IMR-90 (cell line): ENCODE measurements at regions not wholly inside any gene's neighbourhood (a gene's known extent, or its start where the extent isn't known, plus 50 kb on each side); places are given as distances from the start of the nearest gene placed in this dataset.

ENCODE experiments used
- ATAC-seq: fragments of 200-7000 bp; cut with Tn5 transposase; 2 replicates; pipeline ENCODE4 v1.9.1; 2020; ENCODE audit warnings: low read depth, mild to moderate bottlenecking, moderate library complexity
- BruUV-seq: library from RNA; stranded (reverse); fragments of 400-500 nt; replicated peaks from 2 replicates; lab custom pipeline; 2021; lab: Mats Ljungman, UMichigan
- CTCF ChIA-PET: fragments of 300-600 bp; formaldehyde crosslinking; extraction: SDS; loops from one replicate; lab custom pipeline; 2021; ENCODE audit warnings: antibody characterized with exemption; lab: Yijun Ruan, JAX
- POLR2A ChIA-PET: fragments of 300-600 bp; sonication (Branson Sonifier 250); formaldehyde crosslinking; loops from one replicate; lab custom pipeline; 2022; ENCODE audit warnings: antibody characterized with exemption; ENCODE audit not compliant: unreplicated experiment; lab: Charles Lee
- DNase-seq: peaks from one replicate; pipeline ENCODE4 v3.0.0; 2013
- H2AFZ ChIP-seq: replicated peaks from 2 replicates; pipeline ENCODE3; 2013; ENCODE audit warnings: low read length, mild to moderate bottlenecking; ENCODE audit not compliant: poor library complexity
- H2AK5ac ChIP-seq: 2 replicates; pipeline ENCODE4 v1.6.1; 2013; ENCODE audit warnings: low read depth, low read length, inconsistent platforms
- H2AK9ac ChIP-seq: replicated peaks from 2 replicates; pipeline ENCODE3; 2013; ENCODE audit warnings: mild to moderate bottlenecking, low read depth, low read length, moderate library complexity; ENCODE audit not compliant: poor library complexity
- H2BK120ac ChIP-seq: 2 replicates; pipeline ENCODE4 v1.6.1; 2013; ENCODE audit warnings: low read depth, low read length, inconsistent platforms
- H2BK15ac ChIP-seq: 3 replicates; pipeline ENCODE4 v1.6.1; 2013; ENCODE audit warnings: low read depth, low read length, inconsistent platforms
- H2BK20ac ChIP-seq: 2 replicates; pipeline ENCODE4 v1.6.1; 2013; ENCODE audit warnings: low read depth, mild to moderate bottlenecking, inconsistent platforms, low read length, moderate library complexity
- H2BK5ac ChIP-seq: 2 replicates; pipeline ENCODE4 v1.6.1; 2013; ENCODE audit warnings: mild to moderate bottlenecking, low read depth, low read length, inconsistent platforms; ENCODE audit not compliant: poor library complexity, severe bottlenecking
- H3K14ac ChIP-seq: replicated peaks from 2 replicates; pipeline ENCODE4 v1.6.1; 2013; ENCODE audit warnings: low read depth, low read length, inconsistent platforms
- H3K18ac ChIP-seq: 2 replicates; pipeline ENCODE4 v1.6.1; 2013; ENCODE audit warnings: low read depth, low read length, control low read depth
- H3K23ac ChIP-seq: 2 replicates; pipeline ENCODE4 v1.6.1; 2013; ENCODE audit warnings: low read depth, low read length, inconsistent platforms
- H3K27ac ChIP-seq: 2 replicates; pipeline ENCODE4 v1.5.1; 2013; ENCODE audit warnings: mild to moderate bottlenecking, control low read depth, low read length; ENCODE audit not compliant: insufficient read depth
- H3K27me3 ChIP-seq: 2 replicates; pipeline ENCODE4 v1.6.1; 2013; ENCODE audit warnings: low read length; ENCODE audit not compliant: control insufficient read depth, insufficient read depth
- H3K36me3 ChIP-seq: 2 replicates; pipeline ENCODE4 v1.6.1; 2013; ENCODE audit warnings: low read length, mixed read lengths; ENCODE audit not compliant: control insufficient read depth, insufficient read depth
- H3K4ac ChIP-seq: 2 replicates; pipeline ENCODE4 v1.6.1; 2013; ENCODE audit warnings: low read depth, low read length, inconsistent platforms
- H3K4me1 ChIP-seq: 2 replicates; pipeline ENCODE4 v1.6.1; 2013; ENCODE audit warnings: low read length, mixed read lengths; ENCODE audit not compliant: control insufficient read depth, insufficient read depth
- H3K4me2 ChIP-seq: 2 replicates; pipeline ENCODE4 v1.6.1; 2013; ENCODE audit warnings: low read depth, mild to moderate bottlenecking, control low read depth, low read length, moderate library complexity
- H3K4me3 ChIP-seq: 2 replicates; pipeline ENCODE4 v1.5.1; 2013; ENCODE audit warnings: low read depth, mild to moderate bottlenecking, control low read depth, low read length, moderate library complexity; ENCODE audit not compliant: insufficient read depth
- H3K56ac ChIP-seq: 2 replicates; pipeline ENCODE4 v1.6.1; 2013; ENCODE audit warnings: low read length, inconsistent platforms; ENCODE audit not compliant: insufficient read depth; ENCODE audit errors: extremely low read depth
- H3K79me1 ChIP-seq, 2 experiments: 2 replicates each; pipeline ENCODE4 v1.6.1; 2013; ENCODE audit warnings: low read length in 2 of 2, inconsistent platforms in 1 of 2, low read depth in 1 of 2
- H3K9ac ChIP-seq: 2 replicates; pipeline ENCODE4 v1.6.1; 2013; ENCODE audit warnings: low read depth, low read length, control low read depth
- H3K9me1 ChIP-seq: 2 replicates; pipeline ENCODE4 v1.6.1; 2013; ENCODE audit warnings: low read length, inconsistent platforms; ENCODE audit not compliant: insufficient read depth
- H3K9me3 ChIP-seq: 2 replicates; pipeline ENCODE4 v1.6.1; 2013; ENCODE audit warnings: low read length; ENCODE audit not compliant: control insufficient read depth, insufficient read depth
- H4K20me1 ChIP-seq: 2 replicates; pipeline ENCODE4 v1.6.1; 2013; ENCODE audit warnings: low read length, inconsistent platforms; ENCODE audit not compliant: insufficient read depth
- H4K5ac ChIP-seq: 2 replicates; pipeline ENCODE4 v1.6.1; 2013; ENCODE audit warnings: mild to moderate bottlenecking, low read depth, low read length, control low read depth
- H4K8ac ChIP-seq, 2 experiments: 2 replicates each; pipeline ENCODE4 v1.6.1; 2013; ENCODE audit warnings: low read depth in 2 of 2, low read length in 2 of 2, control low read depth in 1 of 2, inconsistent platforms in 1 of 2
- H4K91ac ChIP-seq: 2 replicates; pipeline ENCODE4 v1.6.1; 2013; ENCODE audit warnings: low read depth, low read length, inconsistent platforms; ENCODE audit not compliant: insufficient read depth
- CEBPB ChIP-seq: IDR thresholded peaks from 2 replicates; pipeline ENCODE4 v1.6.1; 2012; ENCODE audit warnings: low read depth, low read length, improper control_type of control experiment
- CHD1 ChIP-seq: IDR thresholded peaks from 2 replicates; pipeline ENCODE4 v1.6.1; 2012; ENCODE audit warnings: low read depth, low read length, improper control_type of control experiment
- CTCF ChIP-seq: conservative IDR thresholded peaks from 2 replicates; pipeline ENCODE4 v1.5.1; 2012; ENCODE audit warnings: mild to moderate bottlenecking, low read depth, low read length, improper control_type of control experiment
- FOS ChIP-seq: fragments of 150-350 bp; IDR thresholded peaks from 2 replicates; pipeline ENCODE4 v1.6.1; 2016; ENCODE audit warnings: low read depth, low read length
- MXI1 ChIP-seq: IDR thresholded peaks from 2 replicates; pipeline ENCODE4 v1.6.1; 2012; ENCODE audit warnings: low read depth, mild to moderate bottlenecking, low read length, moderate library complexity, borderline replicate concordance
- POLR2A ChIP-seq: IDR thresholded peaks from 2 replicates; pipeline ENCODE4 v1.6.1; 2012; ENCODE audit warnings: mild to moderate bottlenecking, low read depth, low read length
- RAD21 ChIP-seq: IDR thresholded peaks from 2 replicates; pipeline ENCODE4 v1.6.1; 2012; ENCODE audit warnings: low read length, improper control_type of control experiment
- RFX5 ChIP-seq: IDR thresholded peaks from 2 replicates; pipeline ENCODE4 v1.8.0; 2012; ENCODE audit warnings: low read depth, mild to moderate bottlenecking, low read length, moderate library complexity
- WGBS, 2 experiments: methylation state at CpG; one replicate each; pipeline versions ENCODE4 v1.1.5 to v1.1.7; 2013; ENCODE audit warnings: missing lambda C conversion rate in 2 of 2; ENCODE audit not compliant: insufficient read length in 1 of 2; ENCODE audit errors: extremely low coverage in 2 of 2; 5-methylcytosine and 5-hydroxymethylcytosine counted together
- dilution Hi-C: fragments of 300-500 bp; cut with HindIII; formaldehyde crosslinking; loops from one replicate; pipeline ENCODE4 v1.14.3; 2018; ENCODE audit warnings: low sequenced_read_pairs; ENCODE audit not compliant: unreplicated experiment
- in situ Hi-C: fragments of 300-500 bp; cut with MboI; formaldehyde crosslinking; loops from 3 replicates; pipeline ENCODE4 v1.14.3; 2019; ENCODE audit warnings: low sequenced_read_pairs, inconsistent platforms, mixed read lengths
- intact Hi-C: fragments of 100-400 bp; cut with micrococcal nuclease; formaldehyde crosslinking; loops from 2 replicates; pipeline ENCODE4 v1.10.0; 2022
- TF ChIP-seq, protein P1 (sequence below): fragments of 150-350 bp; IDR thresholded peaks from 2 replicates; pipeline ENCODE4 v1.6.1; 2016; ENCODE audit warnings: low read depth, mild to moderate bottlenecking, low read length, moderate library complexity, borderline replicate concordance
- TF ChIP-seq, protein P2 (sequence below): fragments of 150-350 bp; IDR thresholded peaks from 2 replicates; pipeline ENCODE4 v1.6.1; 2017; ENCODE audit warnings: mild to moderate bottlenecking, antibody characterized with exemption, low read length, low read depth

- no peak for ATAC-seq
- dilution Hi-C loops, result no loop called here
Observed at GRCh38 chr2:200173691-200174090, 132.8 kb upstream of the SPATS2L start.

More at GRCh38 chr2:200173691-200174090, 132.8 kb upstream of the SPATS2L start:
- Histone ChIP-seq H3K79me1 (no peaks in the 10 kb centered on the region), H2BK120ac (no peak overlapping the region), H3K9me1 (no peaks in the 10 kb centered on the region), H2AFZ (no peak overlapping the region), H3K4me2 (no peak overlapping the region), H2BK15ac (no peak overlapping the region), H3K18ac (no peak overlapping the region), H3K4me1 (peaks cover 2% of the 10 kb centered on the region; the same call in 1 of the 2 replicates), H2BK5ac (no peak overlapping the region), H2BK20ac (no peak overlapping the region), H3K27me3 (no peaks in the 10 kb centered on the region), H3K4me3 (no peak overlapping the region), H3K36me3 (no peaks in the 10 kb centered on the region), H3K4ac (no peak overlapping the region), H3K9ac (no peak overlapping the region), H2AK5ac (no peak overlapping the region), H4K20me1 (no peaks in the 10 kb centered on the region), H3K23ac (no peak overlapping the region), H3K27ac (no peak overlapping the region), H4K5ac (no peak overlapping the region), H3K9me3 (no peaks in the 10 kb centered on the region), H3K14ac (no peak overlapping the region), H3K56ac (no peak overlapping the region), H2AK9ac (no peak overlapping the region), H4K91ac (no peak overlapping the region), H4K8ac (no peak overlapping the region)
- ChIA-PET POLR2A (no interaction called here), CTCF (no interaction called here)
- DNase-seq, result no peak
- TF ChIP-seq CHD1, result no peak
- TF ChIP-seq MXI1, result no peak
- TF ChIP-seq RAD21, result no peak
- TF ChIP-seq RFX5, result no peak
- TF ChIP-seq, protein P1, sequence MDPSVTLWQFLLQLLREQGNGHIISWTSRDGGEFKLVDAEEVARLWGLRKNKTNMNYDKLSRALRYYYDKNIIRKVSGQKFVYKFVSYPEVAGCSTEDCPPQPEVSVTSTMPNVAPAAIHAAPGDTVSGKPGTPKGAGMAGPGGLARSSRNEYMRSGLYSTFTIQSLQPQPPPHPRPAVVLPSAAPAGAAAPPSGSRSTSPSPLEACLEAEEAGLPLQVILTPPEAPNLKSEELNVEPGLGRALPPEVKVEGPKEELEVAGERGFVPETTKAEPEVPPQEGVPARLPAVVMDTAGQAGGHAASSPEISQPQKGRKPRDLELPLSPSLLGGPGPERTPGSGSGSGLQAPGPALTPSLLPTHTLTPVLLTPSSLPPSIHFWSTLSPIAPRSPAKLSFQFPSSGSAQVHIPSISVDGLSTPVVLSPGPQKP, result no peak
- TF ChIP-seq, protein P2, sequence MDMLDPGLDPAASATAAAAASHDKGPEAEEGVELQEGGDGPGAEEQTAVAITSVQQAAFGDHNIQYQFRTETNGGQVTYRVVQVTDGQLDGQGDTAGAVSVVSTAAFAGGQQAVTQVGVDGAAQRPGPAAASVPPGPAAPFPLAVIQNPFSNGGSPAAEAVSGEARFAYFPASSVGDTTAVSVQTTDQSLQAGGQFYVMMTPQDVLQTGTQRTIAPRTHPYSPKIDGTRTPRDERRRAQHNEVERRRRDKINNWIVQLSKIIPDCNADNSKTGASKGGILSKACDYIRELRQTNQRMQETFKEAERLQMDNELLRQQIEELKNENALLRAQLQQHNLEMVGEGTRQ, result no peak
- no peak for TF ChIP-seq POLR2A
- TF ChIP-seq FOS, result no peak
- TF ChIP-seq CEBPB, result no peak
- TF ChIP-seq CTCF, result no peak
- intact Hi-C loops (no loop called here), in situ Hi-C loops (no loop called here)
- WGBS, 2 experiments, result no CpG with 5 or more reads among the region's 3 CpGs
- no TSS peak for BruUV-seq
